MM.1S (cell line): ENCODE measurements at regions not wholly inside any gene's neighbourhood (a gene's known extent, or its start where the extent isn't known, plus 50 kb on each side); places are given as distances from the start of the nearest gene placed in this dataset.

Source experiments
- DNase-seq: peaks from one replicate; pipeline ENCODE4 v3.0.0-alpha.2; 2015
- H2AFZ ChIP-seq: fragments of 300-600 bp; sonication (generic); 2 replicates; pipeline ENCODE4 v1.6.0; 2016; ENCODE audit warnings: antibody characterized with exemption, low read length
- H3F3A ChIP-seq: fragments of 300-600 bp; sonication (generic); 2 replicates; pipeline ENCODE4 v1.6.1; 2016; ENCODE audit warnings: mild to moderate bottlenecking, antibody characterized with exemption, low read length, moderate library complexity, mixed read lengths; ENCODE audit not compliant: insufficient read depth
- H3K27ac ChIP-seq: fragments of 300-600 bp; sonication (generic); 2 replicates; pipeline ENCODE4 v1.5.1; 2016; ENCODE audit warnings: mild to moderate bottlenecking, low read length
- H3K27me3 ChIP-seq: fragments of 300-600 bp; sonication (generic); replicated peaks from 2 replicates; pipeline ENCODE4 v1.6.0; 2016; ENCODE audit warnings: low read length; ENCODE audit not compliant: insufficient read depth
- H3K36me3 ChIP-seq: fragments of 300-600 bp; sonication (generic); replicated peaks from 2 replicates; pipeline ENCODE4 v1.6.1; 2016; ENCODE audit warnings: mild to moderate bottlenecking, low read length, mixed read lengths; ENCODE audit not compliant: insufficient read depth
- H3K4me1 ChIP-seq: fragments of 300-600 bp; sonication (generic); 2 replicates; pipeline ENCODE4 v1.6.1; 2016; ENCODE audit warnings: low read length, mixed read lengths
- H3K4me2 ChIP-seq: fragments of 300-600 bp; sonication (generic); 2 replicates; pipeline ENCODE4 v1.6.0; 2016; ENCODE audit warnings: low read depth, low read length
- H3K4me3 ChIP-seq: fragments of 300-600 bp; sonication (generic); 2 replicates; pipeline ENCODE4 v1.5.1; 2016; ENCODE audit warnings: low read length, mixed read lengths
- H3K79me2 ChIP-seq: fragments of 300-600 bp; sonication (generic); 2 replicates; pipeline ENCODE4 v1.6.1; 2016; ENCODE audit warnings: mixed run types, low read length, mixed read lengths
- H3K9ac ChIP-seq: fragments of 300-600 bp; sonication (generic); 2 replicates; pipeline ENCODE4 v1.6.1; 2016; ENCODE audit warnings: low read length, mixed read lengths
- H3K9me2 ChIP-seq: fragments of 300-600 bp; sonication (generic); replicated peaks from 2 replicates; pipeline ENCODE4 v1.6.1; 2016; ENCODE audit warnings: mild to moderate bottlenecking, low read length, mixed read lengths; ENCODE audit not compliant: insufficient read depth
- H3K9me3 ChIP-seq: fragments of 300-600 bp; sonication (generic); replicated peaks from 2 replicates; pipeline ENCODE4 v1.6.1; 2016; ENCODE audit warnings: mild to moderate bottlenecking, low read length, mixed read lengths; ENCODE audit not compliant: insufficient read depth
- H4K20me1 ChIP-seq: fragments of 300-600 bp; sonication (generic); 2 replicates; pipeline ENCODE4 v1.6.1; 2016; ENCODE audit warnings: mild to moderate bottlenecking, low read length, moderate library complexity, mixed read lengths; ENCODE audit not compliant: insufficient read depth
- CTCF ChIP-seq: fragments of 300-600 bp; sonication (generic); IDR thresholded peaks from 2 replicates; pipeline ENCODE4 v1.5.1; 2016; ENCODE audit warnings: antibody characterized with exemption, low read length, mixed read lengths
- EZH2 ChIP-seq: fragments of 300-600 bp; sonication (generic); optimal IDR thresholded peaks from 2 replicates; pipeline ENCODE3; 2017; ENCODE audit warnings: low read depth, mild to moderate bottlenecking, antibody characterized with exemption, low read length, mixed read lengths
- EZH2phosphoT487 ChIP-seq: fragments of 300-600 bp; sonication (generic); IDR thresholded peaks from 2 replicates; pipeline ENCODE4 v1.6.1; 2018; ENCODE audit warnings: antibody characterized with exemption, low read length

- Histone ChIP-seq H4K20me1 (no peaks in the 10 kb centered on the region), H3K27me3 (peaks cover 57% of the 10 kb centered on the region), H3K4me1 (peaks cover 13% of the 10 kb centered on the region), H3K4me3 (peak overlapping the region; percentile 34; the same call in 1 of the 2 replicates), H3K9me3 (no peaks in the 10 kb centered on the region), H3K27ac (no peak overlapping the region), H3K4me2 (peak overlapping the region; percentile 83), H3K9ac (no peak overlapping the region), H3F3A (no peaks in the 10 kb centered on the region), H2AFZ (peak overlapping the region; percentile 42), H3K36me3 (no peaks in the 10 kb centered on the region), H3K9me2 (no peaks in the 10 kb centered on the region), H3K79me2 (no peaks in the 10 kb centered on the region)
- TF ChIP-seq EZH2 (no peak), EZH2phosphoT487 (no peak), CTCF (no peak)
- no peak for DNase-seq
These were observed 74.3 kb downstream of the DHCR7 start for GRCh38 chr11:71373791-71374454.

GRCh38 chr11:71372693-71373657 lies 75.2 kb downstream of the DHCR7 start:
- H3K27ac ChIP-seq: no peak overlapping the region
- H3K79me2 ChIP-seq: no peaks in the 10 kb centered on the region
- H3K4me3 ChIP-seq: no peak overlapping the region
- no peak overlapping the region for H3K9ac ChIP-seq
- peak overlapping the region; percentile 83; the same call in 1 of the 2 replicates for H3K4me2 ChIP-seq
- no peaks in the 10 kb centered on the region for H3K36me3 ChIP-seq
- peaks cover 13% of the 10 kb centered on the region for H3K4me1 ChIP-seq
- H4K20me1 ChIP-seq: no peaks in the 10 kb centered on the region
- DNase-seq: no peak
- no peaks in the 10 kb centered on the region for H3K9me3 ChIP-seq
- no peak overlapping the region for H2AFZ ChIP-seq
- no peaks in the 10 kb centered on the region for H3K9me2 ChIP-seq
- peaks cover 58% of the 10 kb centered on the region for H3K27me3 ChIP-seq
- H3F3A ChIP-seq: no peaks in the 10 kb centered on the region
- TF ChIP-seq EZH2phosphoT487 (no peak), CTCF (no peak), EZH2 (no peak)

GRCh38 chr11:71371674-71372069 lies 76.5 kb downstream of the DHCR7 start:
- TF ChIP-seq CTCF (no peak), EZH2 (no peak), EZH2phosphoT487 (no peak)
- Histone ChIP-seq H4K20me1 (no peaks in the 10 kb centered on the region), H3K4me1 (peaks cover 13% of the 10 kb centered on the region), H2AFZ (no peak overlapping the region), H3F3A (no peaks in the 10 kb centered on the region), H3K27me3 (peaks cover 52% of the 10 kb centered on the region), H3K9ac (no peak overlapping the region), H3K4me2 (no peak overlapping the region), H3K9me2 (no peaks in the 10 kb centered on the region), H3K36me3 (no peaks in the 10 kb centered on the region), H3K79me2 (no peaks in the 10 kb centered on the region), H3K4me3 (no peak overlapping the region), H3K9me3 (no peaks in the 10 kb centered on the region), H3K27ac (no peak overlapping the region)
- no peak for DNase-seq
